Activated naive CD4-positive, alpha-beta T cell treated with anti-CD3 and anti-CD28 coated beads, Interleukin-2, amount 50 U/mL, for 16 hours (primary cell): ENCODE measurements at regions not wholly inside any gene's neighbourhood (a gene's known extent, or its start where the extent isn't known, plus 50 kb on each side); places are given as distances from the start of the nearest gene placed in this dataset.
"Not testable (repeated sequence)": the region's sequence is repeated elsewhere in the genome, so short reads cannot be mapped to it uniquely, and the experiment has no call there.

Source experiments
- DNase-seq: peaks from one replicate; pipeline ENCODE4 v3.0.0-alpha.2; 2020

DNA sequence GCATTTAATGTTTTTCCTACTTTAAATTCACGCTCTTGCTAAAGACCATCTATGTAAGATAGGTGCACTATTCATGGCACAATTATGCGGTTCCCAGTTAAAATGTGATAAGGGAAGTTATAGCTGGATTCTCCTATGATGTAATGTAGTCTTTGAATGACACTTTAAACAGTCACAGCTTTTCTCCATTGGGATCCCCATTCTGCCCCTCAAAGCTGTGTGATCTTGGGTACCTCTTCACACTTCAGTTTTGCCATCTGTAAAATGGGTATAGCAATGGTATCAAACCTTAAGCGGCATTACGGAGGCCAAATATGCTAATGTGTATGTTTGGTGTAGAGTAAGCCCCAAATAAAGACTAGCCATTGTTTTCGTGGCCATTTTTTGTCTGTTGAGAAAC is 64.7 kb upstream of the ZNF217 start:
- DNase-seq, result no peak

DNA sequence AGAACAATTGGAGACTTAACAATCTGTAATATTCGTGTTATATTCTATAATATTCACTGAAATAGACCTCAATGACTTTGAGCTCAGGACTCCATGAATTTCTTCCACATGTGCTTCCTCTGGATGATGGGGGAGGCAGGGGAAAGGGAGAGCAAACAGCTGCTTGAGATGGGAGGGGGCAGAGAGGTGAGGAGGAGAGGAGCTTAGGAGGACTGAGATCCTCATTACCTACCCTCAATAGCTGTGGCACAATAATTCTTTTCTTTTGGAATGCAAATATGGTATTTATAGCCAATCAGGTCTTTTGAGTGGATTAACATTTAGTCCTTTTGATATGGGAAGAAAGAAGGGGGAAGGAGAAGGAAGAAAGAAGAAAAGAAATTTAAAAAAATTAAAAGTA is 64.1 kb upstream of the ZNF217 start:
- no peak for DNase-seq

DNA sequence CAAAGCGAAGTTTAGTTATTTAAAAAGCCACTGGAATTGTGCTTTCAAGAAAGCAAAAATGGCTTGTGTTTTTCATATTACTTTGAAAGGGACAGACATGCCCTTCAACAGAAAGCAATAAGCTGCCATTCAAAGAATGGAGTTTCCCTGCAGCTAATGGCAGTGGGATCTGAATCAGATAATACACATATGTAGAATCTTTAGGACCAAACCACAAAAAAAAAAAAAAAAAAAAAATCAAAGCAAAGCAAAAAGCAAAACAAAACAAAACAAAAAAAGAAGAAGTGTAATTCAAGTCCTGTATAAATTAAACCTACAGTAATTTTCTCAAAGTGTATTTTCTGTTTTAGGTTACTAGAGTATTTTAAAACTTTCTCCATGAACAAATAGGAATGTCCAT is 63.6 kb upstream of the ZNF217 start:
- DNase-seq, result no peak

DNA sequence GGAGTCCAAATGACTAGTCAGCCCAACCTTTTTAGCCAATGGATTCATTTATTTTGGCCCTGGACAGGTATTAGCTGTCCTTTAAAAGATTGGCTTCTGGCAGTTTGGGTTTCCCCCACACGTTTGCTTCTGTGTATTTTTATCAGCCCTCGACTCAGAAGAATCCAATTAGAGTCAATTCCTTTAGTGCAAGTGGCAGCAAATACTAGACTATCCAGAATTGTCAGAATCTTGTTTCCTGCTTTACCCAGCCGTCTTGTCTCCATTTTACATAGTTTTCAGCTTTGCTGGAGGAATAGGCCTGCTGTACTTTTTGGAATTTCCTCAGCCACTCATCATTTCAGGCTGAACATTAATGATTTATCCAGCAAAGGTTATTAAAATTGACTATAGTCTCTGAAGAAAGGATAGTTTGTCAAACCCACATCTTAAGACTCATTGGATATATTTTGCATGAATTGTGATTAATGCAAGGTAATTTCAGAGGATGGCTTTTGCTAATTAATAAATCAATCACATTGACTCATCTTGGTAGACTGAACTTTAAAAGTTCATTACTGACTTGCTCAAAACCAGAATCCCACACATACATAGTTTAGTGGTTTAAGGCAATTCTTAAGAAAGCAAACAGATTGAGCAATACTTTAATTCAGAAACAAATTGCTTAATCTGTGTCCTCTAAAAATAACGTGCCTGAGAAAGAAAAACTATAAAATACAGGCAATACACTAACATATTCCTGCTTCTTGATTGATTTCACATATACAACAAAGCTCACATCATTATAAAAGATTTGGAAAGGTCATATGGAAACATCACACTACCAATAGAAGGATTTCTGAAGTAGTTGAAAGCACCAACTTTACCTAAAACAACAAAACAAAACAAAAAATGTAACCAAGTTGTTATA is 62.9 kb upstream of the ZNF217 start:
- DNase-seq, result no peak

GRCh38 chr20:53655625-53656292 is 62.1 kb upstream of the ZNF217 start:
- DNase-seq, result no peak

GRCh38 chr20:53654932-53655624 is 61.4 kb upstream of the ZNF217 start:
- DNase-seq, result no peak

- not testable (repeated sequence) for DNase-seq
These were observed 60.9 kb upstream of the ZNF217 start for GRCh38 chr20:53654521-53654920.

DNA sequence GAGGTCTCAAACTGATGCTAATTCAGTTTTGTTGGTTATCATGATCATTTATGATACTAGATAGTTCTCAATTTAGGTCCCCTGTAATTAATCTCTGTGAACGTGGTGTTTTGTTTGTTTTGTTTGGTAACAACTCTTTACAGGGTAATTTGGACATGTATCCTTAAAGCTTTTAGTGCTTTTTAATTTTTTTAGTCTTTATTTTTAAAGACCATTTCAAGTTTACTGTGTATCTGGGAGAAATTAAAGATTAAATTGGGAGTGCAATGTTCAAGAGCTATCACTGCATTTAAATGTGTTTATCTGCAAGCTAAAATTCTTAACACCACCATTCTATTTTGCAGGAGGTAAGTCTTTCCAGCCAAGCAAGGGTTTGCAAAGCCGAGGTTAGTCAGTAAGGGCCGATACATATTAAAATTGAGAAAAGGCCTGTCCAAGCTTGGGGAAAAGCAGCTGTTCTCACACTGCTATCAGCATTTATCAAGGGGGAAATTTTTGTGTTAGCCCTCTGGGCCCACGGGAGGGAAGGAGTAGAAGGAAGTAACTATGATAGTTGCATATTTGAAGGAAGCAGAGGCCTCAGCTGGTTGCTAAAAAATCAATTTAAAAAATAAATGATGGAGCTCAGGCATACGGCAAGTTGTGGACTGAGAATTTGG is 59.3 kb upstream of the ZNF217 start:
- no peak for DNase-seq

DNA sequence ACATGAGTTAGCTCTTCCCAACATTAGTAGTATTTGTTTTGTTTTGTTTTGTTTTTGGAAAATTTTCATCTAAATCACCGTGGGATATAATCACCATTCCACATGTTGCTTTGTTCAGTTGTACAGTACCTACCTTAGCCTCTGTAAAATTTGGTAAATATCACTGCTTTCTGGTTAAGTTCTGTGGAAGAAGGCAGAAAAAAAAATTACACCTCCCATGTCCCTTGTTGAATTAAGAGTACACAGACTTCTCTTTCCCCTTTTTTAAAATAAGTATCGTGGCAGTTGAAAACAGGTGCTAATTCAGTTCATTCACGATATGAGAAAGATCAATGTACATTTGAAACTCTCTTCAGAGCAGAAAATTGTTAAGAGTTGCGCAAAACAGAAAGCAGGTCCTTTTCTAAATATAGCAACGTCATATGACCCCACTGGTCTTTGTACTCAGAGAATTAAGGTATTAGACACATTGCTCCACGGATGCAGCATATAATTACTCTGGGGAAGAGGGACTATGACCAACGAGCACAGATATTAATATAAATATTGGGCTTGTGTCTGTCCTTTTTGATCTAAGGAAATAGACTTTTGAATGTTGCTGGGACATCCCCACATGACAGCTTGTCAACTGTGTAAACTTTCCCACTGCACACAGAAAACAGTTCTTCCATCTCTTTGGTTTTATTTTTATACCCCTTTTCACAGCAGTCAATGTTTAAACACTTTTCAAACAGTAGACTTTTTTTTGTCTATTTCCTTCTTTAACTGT is 58.6 kb upstream of the ZNF217 start:
- DNase-seq, result no peak

GRCh38 chr20:53649493-53649892 is 55.9 kb upstream of the ZNF217 start:
- DNase-seq, result not testable (repeated sequence)

DNA sequence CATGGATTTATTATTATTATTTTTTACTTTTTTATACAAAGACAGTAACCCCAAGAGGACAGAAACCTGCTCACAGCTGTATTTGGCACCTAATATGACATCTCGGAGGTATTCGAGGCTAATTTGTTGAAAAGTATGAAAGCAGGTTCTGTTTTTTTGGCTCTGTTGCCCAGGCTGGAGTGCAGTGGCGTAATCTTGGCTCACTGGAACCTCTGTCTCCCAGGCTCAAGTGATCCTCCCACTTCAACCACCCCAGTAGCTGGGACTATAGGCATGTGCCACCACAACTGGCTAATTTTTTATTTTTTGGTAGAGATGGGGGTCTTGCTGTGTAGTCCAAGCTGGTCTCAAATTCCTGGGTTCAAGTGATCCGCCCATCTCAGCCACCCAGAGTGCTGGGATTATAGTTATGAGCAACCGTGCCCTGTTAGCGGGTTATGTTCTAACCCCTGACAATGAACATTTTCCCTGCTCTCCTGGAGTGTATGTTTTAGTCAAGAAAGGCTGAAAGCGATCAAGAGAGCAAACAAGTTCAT is 53.7 kb upstream of the ZNF217 start:
- DNase-seq, result no peak

DNA sequence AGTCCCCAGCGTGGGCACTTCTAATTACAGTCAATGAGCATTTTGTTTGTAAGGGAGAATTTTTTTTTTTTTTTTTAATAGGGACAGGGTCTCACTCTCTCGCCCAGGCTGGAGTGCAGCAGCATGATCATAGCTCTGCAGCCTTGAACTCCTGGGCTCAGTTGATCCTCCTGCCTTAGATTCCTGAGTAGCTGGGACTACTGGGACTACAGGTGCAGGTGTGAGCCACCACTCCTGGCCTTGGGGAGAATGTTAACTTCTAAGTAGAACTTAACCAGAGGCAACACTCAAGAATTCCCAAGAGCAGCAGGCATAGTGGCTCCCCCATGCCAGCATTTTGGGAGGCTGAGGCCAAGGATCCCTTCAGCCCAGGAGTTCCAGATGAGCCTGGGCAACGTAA is 52.9 kb upstream of the ZNF217 start:
- DNase-seq, result no peak

GRCh38 chr20:53645582-53645897 is 51.9 kb upstream of the ZNF217 start:
- no peak for DNase-seq

DNA sequence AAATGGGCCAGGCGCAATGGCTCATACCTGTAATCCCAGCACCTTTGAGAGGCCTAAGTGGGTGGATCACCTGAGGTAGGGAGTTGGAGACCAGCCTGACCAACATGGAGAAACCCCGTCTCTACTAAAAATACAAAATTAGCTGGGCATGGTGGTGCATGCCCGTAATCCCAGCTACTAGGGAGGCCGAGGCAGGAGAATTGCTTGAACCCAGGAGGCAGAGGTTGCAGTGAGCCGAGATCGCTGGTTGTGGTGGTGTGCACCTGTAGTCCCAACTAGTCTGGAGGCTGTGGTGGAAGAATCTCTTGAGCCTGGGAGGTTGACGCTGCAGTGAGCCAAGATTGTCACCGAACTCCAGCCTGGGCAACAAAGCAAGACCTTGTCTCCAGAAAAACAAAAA is 50.5 kb upstream of the ZNF217 start:
- DNase-seq, result not testable (repeated sequence)
